ENCODE measurements at regions not wholly inside any gene's neighbourhood (a gene's known extent, or its start where the extent isn't known, plus 50 kb on each side); places are given as distances from the start of the nearest gene placed in this dataset.

GRCh38 chr18:28855524-28855923, 678.6 kb upstream of the CDH2 start:
- no peak for TF ChIP-seq NPAS2 (CRISPR knock-in tag; IDR thresholded peaks at IDR 0.05; ENCODE audit: borderline replicate concordance)
- TF ChIP-seq, protein P1, sequence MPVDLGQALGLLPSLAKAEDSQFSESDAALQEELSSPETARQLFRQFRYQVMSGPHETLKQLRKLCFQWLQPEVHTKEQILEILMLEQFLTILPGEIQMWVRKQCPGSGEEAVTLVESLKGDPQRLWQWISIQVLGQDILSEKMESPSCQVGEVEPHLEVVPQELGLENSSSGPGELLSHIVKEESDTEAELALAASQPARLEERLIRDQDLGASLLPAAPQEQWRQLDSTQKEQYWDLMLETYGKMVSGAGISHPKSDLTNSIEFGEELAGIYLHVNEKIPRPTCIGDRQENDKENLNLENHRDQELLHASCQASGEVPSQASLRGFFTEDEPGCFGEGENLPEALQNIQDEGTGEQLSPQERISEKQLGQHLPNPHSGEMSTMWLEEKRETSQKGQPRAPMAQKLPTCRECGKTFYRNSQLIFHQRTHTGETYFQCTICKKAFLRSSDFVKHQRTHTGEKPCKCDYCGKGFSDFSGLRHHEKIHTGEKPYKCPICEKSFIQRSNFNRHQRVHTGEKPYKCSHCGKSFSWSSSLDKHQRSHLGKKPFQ (CRISPR knock-in tag; IDR thresholded peaks at IDR 0.05; ENCODE audit: insufficient replicate concordance): no peak
- TF ChIP-seq ZKSCAN1 (IDR thresholded peaks at IDR 0.05; ENCODE audit: low read length): no peak
- TF ChIP-seq, protein P2, sequence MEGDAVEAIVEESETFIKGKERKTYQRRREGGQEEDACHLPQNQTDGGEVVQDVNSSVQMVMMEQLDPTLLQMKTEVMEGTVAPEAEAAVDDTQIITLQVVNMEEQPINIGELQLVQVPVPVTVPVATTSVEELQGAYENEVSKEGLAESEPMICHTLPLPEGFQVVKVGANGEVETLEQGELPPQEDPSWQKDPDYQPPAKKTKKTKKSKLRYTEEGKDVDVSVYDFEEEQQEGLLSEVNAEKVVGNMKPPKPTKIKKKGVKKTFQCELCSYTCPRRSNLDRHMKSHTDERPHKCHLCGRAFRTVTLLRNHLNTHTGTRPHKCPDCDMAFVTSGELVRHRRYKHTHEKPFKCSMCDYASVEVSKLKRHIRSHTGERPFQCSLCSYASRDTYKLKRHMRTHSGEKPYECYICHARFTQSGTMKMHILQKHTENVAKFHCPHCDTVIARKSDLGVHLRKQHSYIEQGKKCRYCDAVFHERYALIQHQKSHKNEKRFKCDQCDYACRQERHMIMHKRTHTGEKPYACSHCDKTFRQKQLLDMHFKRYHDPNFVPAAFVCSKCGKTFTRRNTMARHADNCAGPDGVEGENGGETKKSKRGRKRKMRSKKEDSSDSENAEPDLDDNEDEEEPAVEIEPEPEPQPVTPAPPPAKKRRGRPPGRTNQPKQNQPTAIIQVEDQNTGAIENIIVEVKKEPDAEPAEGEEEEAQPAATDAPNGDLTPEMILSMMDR (CRISPR knock-in tag; IDR thresholded peaks at IDR 0.05): no peak
- TF ChIP-seq SP1 (IDR thresholded peaks at IDR 0.05): no peak
- no peak for TF ChIP-seq SP1 (CRISPR knock-in tag; IDR thresholded peaks at IDR 0.05)
- no peak for TF ChIP-seq RFX1 (IDR thresholded peaks at IDR 0.05)
- TF ChIP-seq RELA (CRISPR knock-in tag; IDR thresholded peaks at IDR 0.05): no peak
- TF ChIP-seq ETV5 (CRISPR knock-in tag; IDR thresholded peaks at IDR 0.05; ENCODE audit: borderline replicate concordance): no peak
- TF ChIP-seq ZNF292 (CRISPR knock-in tag; IDR thresholded peaks at IDR 0.05; ENCODE audit: borderline replicate concordance, low read depth): no peak
- no peak for TF ChIP-seq NRL (CRISPR knock-in tag; IDR thresholded peaks at IDR 0.05; ENCODE audit: borderline replicate concordance)
